ENCODE measurements at regions not wholly inside any gene's neighbourhood (a gene's known extent, or its start where the extent isn't known, plus 50 kb on each side); places are given as distances from the start of the nearest gene placed in this dataset.

DNA sequence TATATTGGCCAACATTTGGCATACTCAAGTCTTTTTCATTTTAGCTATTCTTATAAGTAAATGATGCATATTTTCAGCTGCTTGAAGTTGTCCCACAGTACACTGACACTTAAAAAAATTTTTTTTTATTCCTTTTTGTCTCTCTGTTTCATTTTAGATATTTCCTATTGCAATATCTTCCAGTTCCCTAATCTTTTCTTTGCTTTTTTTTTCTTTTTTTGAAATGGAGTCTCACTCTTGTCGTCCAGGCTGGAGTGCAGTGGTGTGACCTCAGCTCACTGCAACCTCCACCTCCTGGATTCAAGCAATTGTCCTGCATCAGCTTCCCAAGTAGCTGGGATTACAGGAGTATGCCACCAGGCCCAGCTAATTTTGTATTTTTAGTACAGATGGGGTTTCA lies 217.4 kb upstream of the KRR1 start (continued):
- TF ChIP-seq PHF8 (IDR thresholded peaks at IDR 0.05; ENCODE audit: borderline replicate concordance, low read length): no peak

GRCh38 chr12:75727577-75727976 lies 216.2 kb upstream of the KRR1 start:
- Histone ChIP-seq H3K36me3 (ENCODE audit: control insufficient read depth, insufficient read depth, low read length) (no peaks in the 10 kb centered on the region), H3K4me2 (ENCODE audit: insufficient read depth, low read length) (no peak overlapping the region), H3K27me3 (ENCODE audit: control insufficient read depth in 2 of 2, insufficient read depth in 2 of 2, low read length in 2 of 2) (no peaks in the 10 kb centered on the region), H3K9me3 (replicated peaks; ENCODE audit: control insufficient read depth, insufficient read depth, low read depth, low read length) (no peaks in the 10 kb centered on the region), H3K4me1 (replicated peaks in 1 of 2; ENCODE audit: control insufficient read depth in 2 of 2, insufficient read depth in 2 of 2, low read length in 2 of 2) (peaks cover 0 to 16% of the 10 kb centered on the region in 2 experiments; a peak in 3 of 5 replicates), H3K9me1 (ENCODE audit: control insufficient read depth, insufficient read depth, low read length) (no peaks in the 10 kb centered on the region), H2AFZ (ENCODE audit: low read depth, low read length) (no peak overlapping the region; the same call in 1 of the 2 replicates), H4K20me1 (replicated peaks; ENCODE audit: control insufficient read depth, insufficient read depth, low read length) (no peaks in the 10 kb centered on the region), H3K79me2 (ENCODE audit: control insufficient read depth, insufficient read depth, low read length) (no peaks in the 10 kb centered on the region), H3K4me3 (no peak overlapping the region), H3K27ac (ENCODE audit: extremely low read depth, low read depth, low read length) (no peak overlapping the region), H3K9ac (ENCODE audit: insufficient read depth in 1 of 2, low read depth in 2 of 2, low read length in 2 of 2) (no peak overlapping the region)
- ATAC-seq (no peak), DNase-seq (ENCODE audit: extremely low read depth in 1 of 4, low spot score in 3 of 4) (no peak), FAIRE-seq (no peak)
- ChIA-PET CTCF (ENCODE audit: low intra/inter-chr PET ratio) (no interaction called here), POLR2A (no interaction called here)
- TF ChIP-seq CEBPB (tag; IDR thresholded peaks at IDR 0.05): peak; percentile 50
- no peak for TF ChIP-seq CEBPG (CRISPR knock-in tag; IDR thresholded peaks at IDR 0.05)
- peak in 1 of 2 experiments; percentile 46; a peak in 2 of 4 replicates for TF ChIP-seq CEBPG (tag; conservative IDR thresholded peaks at IDR 0.05 in 1 of 2, IDR thresholded peaks at IDR 0.05 in 1 of 2)
- TF ChIP-seq NCOA6 (IDR thresholded peaks at IDR 0.05): no peak
- TF ChIP-seq ZNF699 (CRISPR knock-in tag; IDR thresholded peaks at IDR 0.05; ENCODE audit: insufficient replicate concordance): no peak
- no peak for TF ChIP-seq TRIM28 (IDR thresholded peaks at IDR 0.05)
- TF ChIP-seq ZNF316 (IDR thresholded peaks at IDR 0.05): no peak
- 20% methylated on average over 2 of the region's 2 CpGs for whole genome bisulfite sequencing (ENCODE audit: insufficient coverage, low coverage, missing lambda C conversion rate)
- intact Hi-C loops (cut with micrococcal nuclease): loop anchor here (10.0 kb wide), 1 partner anchor 203 kb away; no protein-coding TSS in a partner anchor
- in situ Hi-C loops (cut with MboI): no loop called here
- no TSS peak for BruUV-seq (replicated peaks)
